ENCODE measurements at regions not wholly inside any gene's neighbourhood (a gene's known extent, or its start where the extent isn't known, plus 50 kb on each side); places are given as distances from the start of the nearest gene placed in this dataset.
A peak's percentile ranks its signal among the peaks of the same experiment; 100 is the strongest.

DNA sequence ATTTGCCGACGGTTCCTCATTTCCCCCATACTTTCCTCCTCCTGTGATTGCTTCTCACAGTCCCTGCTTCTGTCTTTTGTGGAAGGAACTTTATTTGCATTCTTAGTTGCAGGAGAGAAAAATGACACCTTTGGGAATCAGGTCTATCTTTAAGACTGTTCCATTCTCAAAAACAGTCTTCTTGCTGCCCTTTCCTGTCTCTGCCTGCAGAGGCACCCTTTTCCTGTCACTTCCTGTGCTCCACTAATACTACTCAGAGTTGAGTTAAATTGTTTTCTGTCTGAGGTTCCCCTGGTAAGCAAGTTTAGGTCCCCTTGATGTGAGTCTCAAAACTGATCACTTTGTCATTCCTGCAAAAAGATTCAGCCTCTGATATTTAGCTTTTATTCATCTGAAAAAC is 208.8 kb upstream of the CLNK start:
- H3K27ac ChIP-seq (ENCODE audit: extremely low read depth, low read depth, low read length): no peak overlapping the region
- ChIA-PET CTCF (interaction anchor here (0.6 to 1.2 kb wide), 7 partner anchors 12 to 619 kb away, joined by 3 to 5 read pairs (median 3); no protein-coding TSS in a partner anchor), POLR2A (no interaction called here)
- H3K4me3 ChIP-seq (ENCODE audit: low read depth, low read length): no peak overlapping the region
- H3K9me3 ChIP-seq (ENCODE audit: control insufficient read depth, insufficient read depth, low read depth, low read length): no peaks in the 10 kb centered on the region
- TF ChIP-seq PRDM10 (tag by site-specific recombination; IDR thresholded peaks at IDR 0.05) (peak; percentile 48), ZNF274 (IDR thresholded peaks at IDR 0.05; ENCODE audit: low read length) (no peak), ZNF274 (tag by site-specific recombination; IDR thresholded peaks at IDR 0.05; ENCODE audit: borderline replicate concordance) (no peak)
- no peaks in the 10 kb centered on the region for H3K4me1 ChIP-seq (ENCODE audit: control insufficient read depth, insufficient read depth, low read length)
- no peaks in the 10 kb centered on the region for H3K36me3 ChIP-seq (ENCODE audit: control insufficient read depth in 2 of 2, insufficient read depth in 1 of 2, low read length in 2 of 2)

DNA sequence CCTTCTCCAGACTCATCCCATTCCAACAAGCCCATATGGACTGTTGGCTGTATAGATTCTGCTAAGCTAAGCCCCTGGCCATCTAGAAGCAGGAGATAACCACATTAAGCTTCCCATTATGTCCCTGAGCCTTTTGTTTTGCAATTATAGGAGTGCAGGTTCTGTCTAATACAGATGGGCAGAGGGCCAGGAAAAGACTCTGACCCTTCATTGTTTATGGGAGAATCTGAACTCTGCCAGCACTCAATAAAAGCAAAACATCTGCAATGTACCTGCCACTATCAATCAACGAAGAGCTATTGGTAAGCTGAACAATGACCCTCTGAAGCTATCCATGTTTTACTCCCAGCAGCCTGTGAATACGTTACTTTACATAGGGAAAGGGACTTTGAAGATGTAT is 207.3 kb upstream of the CLNK start:
- CTCF ChIA-PET: no interaction called here
- TF ChIP-seq ZNF624 (tag by site-specific recombination; IDR thresholded peaks at IDR 0.05): no peak
- Histone ChIP-seq H3K27ac (ENCODE audit: extremely low read depth, low read depth, low read length) (no peak overlapping the region), H3K4me1 (ENCODE audit: control insufficient read depth, insufficient read depth, low read length) (no peaks in the 10 kb centered on the region), H3K36me3 (ENCODE audit: control insufficient read depth in 2 of 2, insufficient read depth in 1 of 2, low read length in 2 of 2) (no peaks in the 10 kb centered on the region), H3K9me3 (ENCODE audit: control insufficient read depth, insufficient read depth, low read depth, low read length) (no peaks in the 10 kb centered on the region), H3K4me3 (ENCODE audit: low read depth, low read length) (no peak overlapping the region)
- POLR2A ChIA-PET: no interaction called here

DNA sequence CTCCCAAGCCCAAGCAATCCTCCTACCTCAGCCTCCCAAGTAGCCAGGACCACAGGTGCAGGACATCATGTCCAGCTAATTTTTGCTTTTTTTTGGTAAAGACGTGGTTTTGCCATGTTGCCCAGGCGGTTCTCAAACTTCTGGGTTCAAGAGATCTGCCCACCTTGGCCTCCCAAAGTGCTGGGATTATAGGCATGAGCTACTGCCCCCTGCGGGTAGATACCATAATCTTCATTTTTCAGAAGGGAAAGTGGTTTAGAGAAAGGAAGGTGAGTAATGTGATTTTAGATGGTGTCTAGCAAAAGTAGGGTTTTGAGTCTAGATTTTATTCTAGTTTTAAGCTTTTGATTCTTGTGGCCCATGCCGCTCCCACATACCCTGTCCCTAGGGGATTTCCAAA is 205.3 kb upstream of the CLNK start:
- CTCF ChIA-PET: interaction anchor here (0.6 kb wide), 1 partner anchor 71 kb away, joined by 3 read pairs; no protein-coding TSS in a partner anchor
- no peak for TF ChIP-seq ZNF214 (tag by site-specific recombination; IDR thresholded peaks at IDR 0.05; ENCODE audit: borderline replicate concordance)
- no peak for TF ChIP-seq ZNF488 (tag by site-specific recombination; IDR thresholded peaks at IDR 0.05)
- TF ChIP-seq KLF16 (tag by site-specific recombination; IDR thresholded peaks at IDR 0.05): no peak
- TF ChIP-seq ZNF175 (tag by site-specific recombination; IDR thresholded peaks at IDR 0.05): no peak
- no peak for TF ChIP-seq REPIN1 (tag by site-specific recombination; IDR thresholded peaks at IDR 0.05; ENCODE audit: low read depth)
- no peak for TF ChIP-seq ZFHX2 (tag by site-specific recombination; conservative IDR thresholded peaks at IDR 0.05)
- no peak for TF ChIP-seq RBAK (tag by site-specific recombination; IDR thresholded peaks at IDR 0.05)
- TF ChIP-seq ZNF677 (tag by site-specific recombination; IDR thresholded peaks at IDR 0.05): no peak

DNA sequence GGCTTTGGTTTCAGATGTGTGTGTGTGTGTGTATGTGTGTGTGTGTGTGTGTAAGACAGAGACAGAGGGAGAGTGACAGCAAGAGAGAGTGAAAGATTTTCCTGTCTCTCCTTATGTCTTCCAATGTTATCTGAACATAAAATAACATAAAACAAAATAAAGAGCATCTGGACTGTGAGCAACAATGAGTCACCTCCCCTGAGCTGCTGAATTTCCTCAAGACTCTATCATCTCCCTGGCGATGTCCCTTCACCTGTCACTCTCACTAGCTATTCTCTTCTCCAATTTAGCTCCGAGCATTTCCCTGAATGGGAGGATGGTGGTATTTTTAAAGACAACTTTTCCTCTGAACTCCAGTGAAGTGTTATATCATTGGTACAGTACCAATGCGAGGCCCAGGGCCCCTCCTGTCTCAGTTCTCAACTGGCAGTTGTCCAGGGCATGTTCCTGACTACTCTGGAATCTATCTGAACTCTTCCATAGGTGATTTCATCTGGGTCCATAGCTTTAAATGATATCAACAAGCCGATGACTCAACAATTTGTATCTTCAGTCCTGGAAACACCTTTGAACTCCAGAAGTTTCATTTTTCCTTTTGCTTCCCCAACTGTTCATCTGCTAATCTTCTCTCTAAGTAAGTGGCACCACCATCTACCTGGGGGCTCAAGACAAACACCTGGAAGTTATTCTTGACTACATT is 195.0 kb upstream of the CLNK start:
- ChIA-PET POLR2A (no interaction called here), CTCF (no interaction called here)
- no peak overlapping the region for H3K4me3 ChIP-seq (ENCODE audit: low read depth, low read length)
- no peaks in the 10 kb centered on the region for H3K4me1 ChIP-seq (ENCODE audit: control insufficient read depth, insufficient read depth, low read length)
- no peaks in the 10 kb centered on the region for H3K36me3 ChIP-seq (ENCODE audit: control insufficient read depth in 2 of 2, insufficient read depth in 1 of 2, low read length in 2 of 2)
- H3K9me3 ChIP-seq (ENCODE audit: control insufficient read depth, insufficient read depth, low read depth, low read length): no peaks in the 10 kb centered on the region
- H3K27ac ChIP-seq (ENCODE audit: extremely low read depth, low read depth, low read length): no peak overlapping the region
- TF ChIP-seq ZNF639 (tag by site-specific recombination; IDR thresholded peaks at IDR 0.05): no peak
- TF ChIP-seq ZNF16 (tag by site-specific recombination; IDR thresholded peaks at IDR 0.05; ENCODE audit: low read depth): no peak
- TF ChIP-seq ZNF23 (tag by site-specific recombination; IDR thresholded peaks at IDR 0.05; ENCODE audit: borderline replicate concordance): no peak
- TF ChIP-seq ZNF792 (tag by site-specific recombination; IDR thresholded peaks at IDR 0.05): no peak
- no peak for TF ChIP-seq ZFP3 (tag by site-specific recombination; IDR thresholded peaks at IDR 0.05; ENCODE audit: low read depth)
- TF ChIP-seq, protein P1, sequence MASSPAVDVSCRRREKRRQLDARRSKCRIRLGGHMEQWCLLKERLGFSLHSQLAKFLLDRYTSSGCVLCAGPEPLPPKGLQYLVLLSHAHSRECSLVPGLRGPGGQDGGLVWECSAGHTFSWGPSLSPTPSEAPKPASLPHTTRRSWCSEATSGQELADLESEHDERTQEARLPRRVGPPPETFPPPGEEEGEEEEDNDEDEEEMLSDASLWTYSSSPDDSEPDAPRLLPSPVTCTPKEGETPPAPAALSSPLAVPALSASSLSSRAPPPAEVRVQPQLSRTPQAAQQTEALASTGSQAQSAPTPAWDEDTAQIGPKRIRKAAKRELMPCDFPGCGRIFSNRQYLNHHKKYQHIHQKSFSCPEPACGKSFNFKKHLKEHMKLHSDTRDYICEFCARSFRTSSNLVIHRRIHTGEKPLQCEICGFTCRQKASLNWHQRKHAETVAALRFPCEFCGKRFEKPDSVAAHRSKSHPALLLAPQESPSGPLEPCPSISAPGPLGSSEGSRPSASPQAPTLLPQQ (tag by site-specific recombination; IDR thresholded peaks at IDR 0.05): no peak
- no peak for TF ChIP-seq ZNF768 (tag by site-specific recombination; IDR thresholded peaks at IDR 0.05)
- TF ChIP-seq ZSCAN23 (tag by site-specific recombination; IDR thresholded peaks at IDR 0.05): no peak

More for the DNA sequence above, 205.3 kb upstream of the CLNK start:
- H3K4me1 ChIP-seq (ENCODE audit: control insufficient read depth, insufficient read depth, low read length): no peaks in the 10 kb centered on the region
- no peaks in the 10 kb centered on the region for H3K9me3 ChIP-seq (ENCODE audit: control insufficient read depth, insufficient read depth, low read depth, low read length)
- POLR2A ChIA-PET: no interaction called here
- no peak overlapping the region for H3K4me3 ChIP-seq (ENCODE audit: low read depth, low read length)
- no peaks in the 10 kb centered on the region for H3K36me3 ChIP-seq (ENCODE audit: control insufficient read depth in 2 of 2, insufficient read depth in 1 of 2, low read length in 2 of 2)
- no peak overlapping the region for H3K27ac ChIP-seq (ENCODE audit: extremely low read depth, low read depth, low read length)
